HG02798 (cell line): ENCODE measurements at regions not wholly inside any gene's neighbourhood (a gene's known extent, or its start where the extent isn't known, plus 50 kb on each side); places are given as distances from the start of the nearest gene placed in this dataset.

ENCODE experiments used
- ATAC-seq: cut with Tn5 transposase; IDR thresholded peaks from one replicate; pipeline ENCODE4 v1.9.1; 2021; ENCODE audit warnings: mild to moderate bottlenecking; ENCODE audit not compliant: unreplicated experiment, poor library complexity

DNA sequence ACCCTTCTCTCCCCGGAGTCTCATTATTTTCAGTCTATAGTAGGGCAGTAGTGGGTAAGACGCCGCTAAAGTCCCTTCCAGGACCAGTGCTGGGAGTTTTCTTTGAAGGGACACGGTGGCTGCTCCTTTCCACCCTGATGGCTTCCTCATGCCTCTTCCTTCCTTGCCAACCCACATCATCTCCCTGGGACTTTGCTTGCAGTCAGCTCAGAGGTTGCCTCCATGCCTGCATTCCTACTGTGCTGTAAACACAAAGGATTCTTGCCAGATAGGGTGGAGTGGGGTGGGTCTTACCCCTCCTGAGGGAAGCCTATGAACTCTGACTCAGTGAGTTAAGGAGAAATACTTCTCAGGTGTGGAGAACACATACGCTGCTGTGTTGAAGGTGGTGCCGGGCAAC lies 59.9 kb upstream of the IGFBP3 start:
- ATAC-seq: no peak

- no peak for ATAC-seq
These were observed 59.3 kb upstream of the IGFBP3 start for GRCh38 chr7:45980181-45980905.

DNA sequence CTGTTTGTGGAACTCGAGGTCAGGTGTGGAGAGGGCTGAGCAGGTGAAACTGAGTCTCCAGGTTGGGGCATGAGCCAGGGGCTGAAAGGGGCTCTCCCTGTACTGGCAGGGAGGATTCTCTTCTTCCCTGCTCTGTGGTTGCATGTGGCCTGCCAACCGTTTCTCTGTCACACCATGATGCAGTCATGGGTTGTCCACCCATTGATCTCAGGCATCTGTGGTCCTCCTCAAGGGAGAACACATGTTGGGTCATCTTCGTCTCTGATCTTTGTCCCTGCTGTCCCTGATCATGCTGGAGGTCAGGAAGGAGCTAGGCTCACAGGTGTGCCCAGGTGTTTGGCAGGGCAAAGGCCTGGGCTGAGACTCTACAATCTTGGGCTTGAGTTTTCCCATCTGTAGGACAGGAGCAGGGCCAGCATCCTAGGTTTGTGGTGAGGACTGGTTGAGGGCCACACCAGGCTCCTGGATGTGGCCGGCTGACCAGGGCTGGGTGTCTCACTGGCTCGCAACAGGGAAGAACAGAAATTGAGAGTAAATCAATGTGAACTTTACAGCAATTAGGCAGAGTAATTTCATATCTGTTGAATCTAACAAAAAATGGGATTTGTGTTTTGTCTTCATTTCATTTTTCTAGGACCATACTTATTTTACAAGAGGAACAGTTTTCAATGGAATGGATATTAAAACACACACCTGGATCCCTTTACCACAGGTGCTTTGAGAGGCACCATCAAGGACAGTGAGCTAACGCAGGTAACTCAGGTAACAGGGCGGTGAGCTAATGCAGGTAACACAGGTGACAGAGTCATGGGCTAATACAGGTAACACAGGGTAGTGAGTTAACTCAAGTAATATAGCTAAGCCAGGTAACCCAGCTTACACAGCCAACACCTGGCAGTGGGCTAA lies 58.5 kb upstream of the IGFBP3 start:
- no peak for ATAC-seq

GRCh38 chr7:45978731-45979211 lies 57.7 kb upstream of the IGFBP3 start:
- ATAC-seq: no peak

DNA sequence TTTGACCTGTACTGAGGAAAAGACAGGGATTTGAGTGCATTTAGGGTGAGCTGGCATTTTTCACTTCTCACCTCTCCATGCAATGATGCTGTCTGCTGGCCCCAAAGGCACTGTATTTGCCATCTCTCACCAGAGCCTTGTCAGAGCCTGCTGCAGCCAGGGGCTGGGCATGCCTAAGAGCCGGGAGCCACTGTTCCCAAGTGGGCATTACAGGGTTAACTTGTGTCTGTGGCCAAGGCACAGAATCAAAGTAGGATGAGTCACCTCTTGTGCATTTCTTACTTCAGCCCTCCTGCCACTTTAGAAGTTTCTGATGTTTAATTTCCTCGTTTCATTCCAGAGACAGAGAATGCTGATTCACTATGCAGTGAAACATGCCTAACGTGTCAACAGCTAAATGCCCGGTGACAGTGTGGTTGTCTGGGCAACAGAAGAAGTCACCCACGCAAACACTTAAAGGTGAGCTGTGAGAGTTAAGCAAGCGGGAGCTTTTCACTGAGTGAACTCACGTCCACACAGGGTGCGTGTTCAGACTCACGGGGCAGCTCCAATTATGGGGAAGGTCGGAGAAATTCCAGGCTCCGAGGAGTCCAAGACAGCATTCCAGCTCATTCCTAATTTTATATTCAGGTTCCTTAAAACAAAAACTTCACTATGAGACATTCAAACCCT lies 57.1 kb upstream of the IGFBP3 start:
- ATAC-seq: peak; percentile 66

GRCh38 chr7:45977256-45977780 lies 56.2 kb upstream of the IGFBP3 start:
- no peak for ATAC-seq

DNA sequence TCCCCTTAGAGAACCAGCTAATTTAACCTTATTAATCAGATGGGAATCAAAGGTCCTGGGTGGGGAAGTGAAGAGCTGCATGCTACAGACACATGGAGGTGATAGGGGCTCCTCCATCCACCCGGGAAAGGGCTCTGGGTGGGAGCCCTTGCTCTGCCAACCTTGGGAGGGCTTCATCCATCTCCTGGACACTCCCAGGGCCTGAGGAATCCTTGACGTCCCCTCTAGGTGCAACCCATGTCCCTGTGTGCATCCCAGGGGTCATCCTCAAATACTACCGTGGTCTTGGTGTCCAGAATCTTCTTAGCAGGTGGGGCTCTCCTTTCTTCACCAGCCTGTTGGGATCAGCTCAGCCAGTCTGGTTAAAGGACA lies 55.4 kb upstream of the IGFBP3 start:
- ATAC-seq: no peak

- ATAC-seq: no peak
These were observed 54.9 kb upstream of the IGFBP3 start for GRCh38 chr7:45975847-45976484.

DNA sequence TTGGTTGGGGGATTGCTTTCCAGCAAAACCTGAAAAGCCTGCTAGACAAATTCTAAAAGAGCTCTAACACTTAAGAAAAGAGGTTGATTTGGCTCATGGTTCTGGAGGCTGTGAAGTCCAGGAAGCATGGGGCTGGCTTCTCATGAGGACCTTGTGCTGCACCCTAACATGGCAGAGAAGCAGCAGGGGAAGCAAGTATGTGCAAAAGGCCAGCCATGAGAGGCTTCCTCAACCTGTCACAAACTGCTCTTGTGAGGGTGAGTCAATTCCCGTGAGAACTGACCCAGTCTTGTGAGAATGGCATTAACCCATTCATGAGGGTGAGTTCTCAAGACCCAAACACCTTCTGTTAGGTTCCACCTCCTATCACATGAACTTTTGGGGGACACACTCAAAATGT lies 54.3 kb upstream of the IGFBP3 start:
- no peak for ATAC-seq

- ATAC-seq: no peak
These were observed 53.7 kb upstream of the IGFBP3 start for GRCh38 chr7:45974540-45975360.

GRCh38 chr7:45973725-45974532 lies 52.9 kb upstream of the IGFBP3 start:
- no peak for ATAC-seq

DNA sequence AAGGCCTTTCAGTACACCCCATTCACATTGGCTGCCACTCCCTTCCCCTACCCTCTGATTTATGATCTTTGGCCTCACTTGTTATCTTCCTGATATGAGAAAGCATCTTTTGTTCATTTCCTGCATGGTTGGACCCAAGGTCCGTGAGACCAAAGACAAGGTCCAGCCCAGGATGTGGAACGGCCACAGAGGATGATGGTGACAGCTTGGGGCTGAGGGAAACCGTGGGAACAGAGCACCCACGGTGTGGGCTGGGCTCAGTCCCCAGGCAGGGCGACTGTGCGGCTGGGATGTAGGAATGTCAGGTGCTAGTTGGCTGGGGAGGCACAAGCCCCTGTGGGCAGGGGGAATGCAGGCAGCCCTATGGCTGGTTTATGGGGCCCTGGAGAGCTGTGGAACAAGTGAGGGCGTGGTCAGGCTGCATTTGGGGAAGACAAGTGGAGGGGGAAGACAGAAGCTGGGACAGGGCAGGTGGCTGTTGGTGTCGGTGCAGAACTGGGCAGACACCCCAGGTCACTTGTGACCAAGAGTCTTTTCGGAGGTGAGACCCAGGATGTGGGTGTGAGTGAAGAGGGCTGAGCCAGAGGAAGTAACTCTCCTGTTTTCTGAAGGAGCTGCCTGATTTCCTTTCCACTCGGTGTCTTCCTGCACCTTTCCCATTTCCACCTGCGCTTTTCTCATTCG lies 51.7 kb upstream of the IGFBP3 start:
- no peak for ATAC-seq

GRCh38 chr7:45971661-45972175 lies 50.6 kb upstream of the IGFBP3 start:
- no peak for ATAC-seq

DNA sequence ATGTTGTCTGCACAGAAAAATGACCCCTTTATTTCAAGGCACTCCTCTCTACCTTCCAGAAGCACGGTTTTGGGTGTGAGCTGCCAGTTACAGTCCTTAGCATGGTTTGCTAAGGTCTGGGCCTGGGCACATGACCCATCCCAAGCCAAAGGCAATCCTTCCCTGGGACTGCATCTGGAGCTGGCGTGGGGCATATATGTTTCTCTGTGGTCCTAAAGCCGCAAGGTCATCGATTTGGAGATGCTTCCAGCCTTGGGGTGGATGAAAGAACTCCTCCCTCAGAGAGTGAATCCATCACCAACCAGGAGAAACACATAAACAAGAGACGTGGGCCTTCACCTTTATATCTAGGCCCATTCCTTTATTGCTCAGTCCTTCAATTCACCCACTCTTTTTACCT lies 50.1 kb upstream of the IGFBP3 start:
- no peak for ATAC-seq
